RWPE2 (cell line): ENCODE measurements at regions not wholly inside any gene's neighbourhood (a gene's known extent, or its start where the extent isn't known, plus 50 kb on each side); places are given as distances from the start of the nearest gene placed in this dataset.

Experiments used
- ATAC-seq: fragments of 200-7000 bp; cut with Tn5 transposase; 3 replicates; pipeline ENCODE4 v1.9.1; 2021; ENCODE audit warnings: low read depth
- DNase-seq: peaks from one replicate; pipeline ENCODE4 v3.0.0-alpha.2; 2020; ENCODE audit warnings: low spot score
- H3K27ac ChIP-seq: fragments of 450-650 bp; 2 replicates; pipeline ENCODE4 v1.5.1; 2017; ENCODE audit warnings: mild to moderate bottlenecking; ENCODE audit not compliant: poor library complexity, severe bottlenecking
- H3K27me3 ChIP-seq: fragments of 250-450 bp; sonication (Bioruptor Pico); 2 replicates; pipeline ENCODE4 v1.5.1; 2021; ENCODE audit warnings: mild to moderate bottlenecking, moderate library complexity; ENCODE audit not compliant: insufficient read depth, poor library complexity, severe bottlenecking
- H3K36me3 ChIP-seq: fragments of 250-450 bp; sonication (Bioruptor Pico); 2 replicates; pipeline ENCODE4 v1.5.1; 2020; ENCODE audit warnings: low read depth, mild to moderate bottlenecking, moderate library complexity
- H3K4me1 ChIP-seq: fragments of 250-450 bp; sonication (Bioruptor Pico); 2 replicates; pipeline ENCODE4 v1.5.1; 2021; ENCODE audit warnings: mild to moderate bottlenecking, moderate library complexity; ENCODE audit not compliant: insufficient read depth, poor library complexity, severe bottlenecking
- H3K4me3 ChIP-seq: fragments of 250-450 bp; sonication (Bioruptor Pico); 2 replicates; pipeline ENCODE4 v1.5.1; 2021; ENCODE audit warnings: mild to moderate bottlenecking, moderate library complexity; ENCODE audit not compliant: severe bottlenecking
- H3K9me3 ChIP-seq: fragments of 250-450 bp; sonication (Bioruptor Pico); 2 replicates; pipeline ENCODE4 v1.5.1; 2021; ENCODE audit warnings: mild to moderate bottlenecking, moderate library complexity; ENCODE audit not compliant: severe bottlenecking
- TF ChIP-seq, protein P1 (sequence below): fragments of 450-650 bp; IDR thresholded peaks from one replicate; pipeline ENCODE4 v1.5.1; 2017; ENCODE audit warnings: mild to moderate bottlenecking, moderate library complexity; ENCODE audit not compliant: poor library complexity, severe bottlenecking

DNA sequence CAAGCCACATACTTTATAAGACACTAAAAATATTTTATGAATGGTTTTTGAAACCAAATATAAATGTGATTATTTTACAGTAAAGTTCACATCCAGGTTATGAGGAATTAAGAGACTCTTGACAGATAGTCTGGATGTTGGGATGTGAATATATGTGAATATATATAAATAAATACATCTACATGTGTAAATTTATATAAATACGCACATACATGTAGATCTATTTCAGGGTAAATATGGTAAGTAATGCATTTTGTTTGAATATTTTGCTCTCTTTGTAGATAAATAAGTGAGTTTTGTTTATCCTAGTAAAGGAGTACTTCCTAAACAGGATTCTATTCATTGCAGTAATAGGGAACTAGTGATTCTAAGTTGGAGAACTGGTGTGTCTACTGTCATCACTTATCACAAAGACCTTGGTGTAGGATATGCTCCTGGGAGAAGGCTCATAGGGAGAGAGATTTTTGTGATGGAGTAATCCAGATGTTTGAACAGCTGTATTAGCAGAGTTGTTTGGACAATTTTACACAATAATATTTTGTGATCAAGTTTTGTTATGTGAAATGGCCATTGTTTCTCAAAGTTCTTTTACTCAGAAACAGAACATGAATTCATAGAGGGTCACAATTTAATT is 60.2 kb upstream of the NT5C1B start:
- no peaks in the 10 kb centered on the region for H3K4me1 ChIP-seq
- H3K9me3 ChIP-seq = no peaks in the 10 kb centered on the region
- H3K27me3 ChIP-seq = no peaks in the 10 kb centered on the region
- no peak overlapping the region for H3K27ac ChIP-seq
- no peak for ATAC-seq
- H3K36me3 ChIP-seq = no peaks in the 10 kb centered on the region
- TF ChIP-seq, protein P1, sequence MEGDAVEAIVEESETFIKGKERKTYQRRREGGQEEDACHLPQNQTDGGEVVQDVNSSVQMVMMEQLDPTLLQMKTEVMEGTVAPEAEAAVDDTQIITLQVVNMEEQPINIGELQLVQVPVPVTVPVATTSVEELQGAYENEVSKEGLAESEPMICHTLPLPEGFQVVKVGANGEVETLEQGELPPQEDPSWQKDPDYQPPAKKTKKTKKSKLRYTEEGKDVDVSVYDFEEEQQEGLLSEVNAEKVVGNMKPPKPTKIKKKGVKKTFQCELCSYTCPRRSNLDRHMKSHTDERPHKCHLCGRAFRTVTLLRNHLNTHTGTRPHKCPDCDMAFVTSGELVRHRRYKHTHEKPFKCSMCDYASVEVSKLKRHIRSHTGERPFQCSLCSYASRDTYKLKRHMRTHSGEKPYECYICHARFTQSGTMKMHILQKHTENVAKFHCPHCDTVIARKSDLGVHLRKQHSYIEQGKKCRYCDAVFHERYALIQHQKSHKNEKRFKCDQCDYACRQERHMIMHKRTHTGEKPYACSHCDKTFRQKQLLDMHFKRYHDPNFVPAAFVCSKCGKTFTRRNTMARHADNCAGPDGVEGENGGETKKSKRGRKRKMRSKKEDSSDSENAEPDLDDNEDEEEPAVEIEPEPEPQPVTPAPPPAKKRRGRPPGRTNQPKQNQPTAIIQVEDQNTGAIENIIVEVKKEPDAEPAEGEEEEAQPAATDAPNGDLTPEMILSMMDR = no peak
- no peak for DNase-seq
- no peak overlapping the region for H3K4me3 ChIP-seq

DNA sequence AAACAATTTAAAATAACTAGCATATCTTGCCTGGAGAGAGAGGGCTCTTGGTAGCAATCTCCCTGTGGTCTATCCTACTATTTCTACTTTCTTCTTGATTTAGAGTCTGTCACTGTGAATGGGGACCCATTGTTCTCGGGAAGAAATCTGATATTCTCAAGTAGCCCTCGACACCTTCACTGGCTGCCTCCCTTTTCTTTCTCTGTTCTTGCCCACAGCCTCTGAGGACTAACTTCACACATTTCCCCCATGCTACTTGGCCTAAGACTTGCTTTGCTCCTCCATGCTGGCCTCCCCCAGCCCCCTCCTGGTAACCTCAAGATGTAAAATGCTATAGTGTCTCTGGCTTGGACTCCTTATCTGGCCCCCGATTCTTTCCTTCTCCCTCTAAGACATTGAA is 58.8 kb upstream of the NT5C1B start:
- no peaks in the 10 kb centered on the region for H3K36me3 ChIP-seq
- no peak for ATAC-seq
- H3K9me3 ChIP-seq = no peaks in the 10 kb centered on the region
- no peak overlapping the region for H3K27ac ChIP-seq
- DNase-seq = no peak
- H3K4me1 ChIP-seq = no peaks in the 10 kb centered on the region
- no peaks in the 10 kb centered on the region for H3K27me3 ChIP-seq
- H3K4me3 ChIP-seq = no peak overlapping the region
- TF ChIP-seq, protein P1 = no peak

GRCh38 chr2:18647731-18648130 is 58.4 kb upstream of the NT5C1B start:
- TF ChIP-seq, protein P1 = no peak
- no peaks in the 10 kb centered on the region for H3K27me3 ChIP-seq
- no peaks in the 10 kb centered on the region for H3K9me3 ChIP-seq
- no peaks in the 10 kb centered on the region for H3K4me1 ChIP-seq
- H3K36me3 ChIP-seq = no peaks in the 10 kb centered on the region
- no peak overlapping the region for H3K27ac ChIP-seq
- ATAC-seq (no peak), DNase-seq (no peak)
- no peak overlapping the region for H3K4me3 ChIP-seq

DNA sequence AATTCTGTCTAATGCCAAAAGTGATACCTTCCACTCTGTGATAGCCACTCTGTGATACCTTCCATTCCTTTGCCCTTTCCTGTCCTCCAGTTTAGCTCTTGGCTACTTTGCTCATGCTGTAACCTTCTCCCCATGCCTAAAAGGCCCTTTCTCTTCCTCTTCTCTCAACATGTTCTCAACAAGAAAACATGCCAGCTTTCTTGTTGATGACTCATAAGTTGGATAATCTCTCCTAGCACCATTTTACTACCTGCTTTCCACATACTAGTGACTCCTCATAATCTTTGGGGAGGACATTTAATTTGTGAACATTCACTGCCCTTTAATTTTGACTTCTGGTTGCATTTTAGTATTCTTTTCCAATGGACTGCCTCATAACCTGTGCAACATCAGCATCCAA is 55.9 kb upstream of the NT5C1B start:
- TF ChIP-seq, protein P1 = no peak
- Histone ChIP-seq H3K4me1 (no peaks in the 10 kb centered on the region), H3K27ac (no peak overlapping the region), H3K9me3 (no peaks in the 10 kb centered on the region), H3K27me3 (no peaks in the 10 kb centered on the region), H3K36me3 (no peaks in the 10 kb centered on the region), H3K4me3 (no peak overlapping the region)
- ATAC-seq (no peak), DNase-seq (no peak)

- H3K4me1 ChIP-seq = no peaks in the 10 kb centered on the region
- H3K36me3 ChIP-seq = no peaks in the 10 kb centered on the region
- no peaks in the 10 kb centered on the region for H3K27me3 ChIP-seq
- H3K9me3 ChIP-seq = no peaks in the 10 kb centered on the region
- DNase-seq = no peak
- TF ChIP-seq, protein P1 = no peak
- ATAC-seq = no peak
- no peak overlapping the region for H3K27ac ChIP-seq
- no peak overlapping the region for H3K4me3 ChIP-seq
These were observed 54.7 kb upstream of the NT5C1B start for GRCh38 chr2:18644115-18644462.
